ENCODE measurements at regions not wholly inside any gene's neighbourhood (a gene's known extent, or its start where the extent isn't known, plus 50 kb on each side); places are given as distances from the start of the nearest gene placed in this dataset.
A peak's percentile ranks its signal among the peaks of the same experiment; 100 is the strongest.
"Not testable (repeated sequence)": the region's sequence is repeated elsewhere in the genome, so short reads cannot be mapped to it uniquely, and the experiment has no call there.

DNA sequence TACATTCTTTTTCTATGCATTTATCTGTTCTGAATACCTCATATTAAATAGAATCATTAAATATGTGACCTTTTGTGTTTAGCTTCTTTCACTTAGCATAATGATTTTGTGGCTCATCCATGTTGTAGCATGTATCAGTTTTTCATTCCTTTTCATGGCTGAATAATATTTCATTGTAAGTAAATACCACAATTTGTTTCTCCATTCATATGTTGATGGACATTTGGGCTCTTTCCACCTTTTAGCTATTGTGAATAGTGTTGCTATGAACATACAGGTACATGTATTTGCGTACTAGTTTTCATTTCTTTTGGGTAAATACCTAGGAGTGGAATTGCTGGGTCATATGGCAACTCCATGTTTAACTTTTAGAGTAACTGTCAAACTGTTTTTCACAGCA is 85.1 kb downstream of the GNL3L start:
- DNase-seq (ENCODE audit: low spot score), result no peak

DNA sequence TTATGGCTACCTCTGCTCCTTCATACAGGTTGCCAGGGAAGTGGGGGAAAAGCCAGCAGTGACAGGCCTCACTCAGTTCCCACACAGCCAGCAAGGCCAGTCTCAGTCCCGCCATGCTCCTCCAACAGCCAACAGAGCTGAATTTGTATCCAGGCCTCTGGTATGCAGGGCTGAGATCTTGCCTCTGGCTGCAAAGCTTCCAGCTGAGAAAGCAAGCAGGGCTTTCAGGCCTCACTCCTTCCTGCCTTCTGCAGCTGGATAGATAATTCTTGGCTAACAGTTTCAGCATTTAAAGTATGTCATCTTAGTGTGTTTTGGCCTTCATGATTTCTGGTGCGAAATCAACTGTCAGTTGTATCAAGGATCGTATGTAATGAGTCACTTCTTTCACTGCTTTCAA is 103.6 kb downstream of the GNL3L start:
- DNase-seq (ENCODE audit: low spot score), result no peak

DNA sequence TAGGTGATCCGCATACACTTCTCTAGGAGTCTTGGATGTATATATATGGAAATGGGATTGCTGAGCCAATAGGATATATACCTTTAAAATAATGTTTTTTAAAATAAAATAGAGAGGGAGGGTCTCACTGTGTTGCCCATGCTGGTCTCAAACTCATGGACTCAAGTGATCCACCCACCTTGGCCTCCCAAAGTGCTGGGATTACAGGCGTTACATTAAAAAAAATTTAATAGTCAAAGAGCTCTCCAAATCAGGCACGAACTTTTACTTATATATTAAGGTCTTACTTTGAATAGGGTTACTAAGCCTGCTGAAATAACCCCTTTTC is 109.0 kb downstream of the GNL3L start:
- DNase-seq (ENCODE audit: low spot score), result no peak

DNA sequence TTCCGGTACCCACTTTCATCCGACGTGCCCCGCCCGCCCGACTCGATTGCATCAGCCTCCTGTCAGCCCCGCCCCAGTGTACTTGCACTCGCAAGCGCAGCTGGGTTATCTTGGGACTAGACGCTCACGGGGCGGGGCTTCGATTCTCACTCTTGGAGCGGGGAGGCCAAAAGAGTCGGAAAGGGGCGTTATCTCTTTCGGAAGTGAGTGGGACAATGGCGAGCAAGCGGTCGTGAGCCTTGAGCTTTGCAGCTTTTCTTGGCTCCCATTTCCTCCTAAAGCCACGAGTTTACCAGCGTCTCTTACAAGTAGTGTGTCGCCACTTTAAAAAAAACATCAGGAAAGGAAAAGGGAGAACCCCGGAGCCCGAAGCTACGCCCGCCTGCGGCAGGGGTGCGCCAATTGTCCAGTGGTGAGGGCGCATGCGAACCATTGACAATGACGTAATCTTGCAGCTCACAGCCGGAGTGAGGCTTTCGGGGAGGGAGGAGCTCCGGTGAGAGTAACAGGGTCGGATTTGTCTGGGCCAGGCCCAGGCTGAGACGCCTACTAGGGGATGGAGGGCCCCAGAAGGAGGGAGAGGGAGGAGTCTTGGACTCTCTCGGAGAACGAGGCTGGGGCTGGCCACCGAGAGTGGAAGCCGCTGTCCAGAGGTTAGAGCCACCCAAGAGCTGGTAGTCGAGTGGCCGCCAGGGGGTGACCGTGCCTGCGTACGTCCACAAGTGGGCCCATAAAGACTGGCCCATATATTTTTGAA is 109.5 kb downstream of the GNL3L start:
- peak; percentile 85 for DNase-seq (ENCODE audit: low spot score)

DNA sequence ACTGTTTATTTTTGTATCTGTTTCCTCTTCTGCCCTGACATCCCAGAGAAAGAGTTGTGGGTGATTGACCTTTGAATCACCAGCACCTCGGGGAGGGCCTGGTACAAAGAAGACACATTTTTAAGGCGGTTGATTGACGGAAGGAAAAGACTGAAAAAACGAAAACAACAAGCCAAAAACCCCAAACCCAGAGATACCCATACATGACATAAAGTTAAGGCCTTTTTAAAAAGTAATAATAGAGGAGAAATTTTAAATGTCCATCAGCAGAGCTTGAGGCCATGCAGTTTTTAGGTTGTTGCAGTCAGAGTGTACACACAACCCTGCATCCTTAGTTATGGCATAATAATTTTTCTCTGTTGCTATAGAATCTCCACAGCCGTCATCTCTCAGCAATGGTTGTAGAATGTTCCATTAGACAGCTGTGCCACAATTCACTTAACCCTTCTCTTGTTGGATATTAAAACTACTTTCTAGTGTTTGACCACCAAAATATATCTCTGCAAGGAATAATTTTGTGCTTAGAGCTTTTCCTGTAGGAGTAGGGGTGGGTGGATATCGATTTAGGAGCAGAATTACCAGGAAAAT is 110.2 kb downstream of the GNL3L start:
- no peak for DNase-seq (ENCODE audit: low spot score)

DNA sequence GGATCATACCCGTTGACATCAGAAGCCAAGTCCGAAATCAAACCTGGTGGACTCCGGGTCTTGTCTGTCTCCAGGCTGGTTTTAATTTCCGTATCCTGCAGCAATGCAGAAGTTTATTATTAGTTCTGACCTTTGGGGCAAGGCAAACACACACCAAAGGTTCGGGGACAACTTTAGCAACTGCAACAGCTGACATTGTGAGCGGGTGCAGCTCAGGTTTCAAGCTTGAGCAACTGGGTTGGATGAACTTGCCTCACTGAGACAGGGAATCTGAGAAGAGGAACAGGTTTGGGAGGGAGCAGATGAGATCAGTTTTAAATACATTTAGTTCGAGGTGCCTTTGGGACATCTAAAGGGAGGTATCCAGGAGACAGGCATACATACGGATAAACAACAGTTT is 110.7 kb downstream of the GNL3L start:
- DNase-seq (ENCODE audit: low spot score), result no peak

DNA sequence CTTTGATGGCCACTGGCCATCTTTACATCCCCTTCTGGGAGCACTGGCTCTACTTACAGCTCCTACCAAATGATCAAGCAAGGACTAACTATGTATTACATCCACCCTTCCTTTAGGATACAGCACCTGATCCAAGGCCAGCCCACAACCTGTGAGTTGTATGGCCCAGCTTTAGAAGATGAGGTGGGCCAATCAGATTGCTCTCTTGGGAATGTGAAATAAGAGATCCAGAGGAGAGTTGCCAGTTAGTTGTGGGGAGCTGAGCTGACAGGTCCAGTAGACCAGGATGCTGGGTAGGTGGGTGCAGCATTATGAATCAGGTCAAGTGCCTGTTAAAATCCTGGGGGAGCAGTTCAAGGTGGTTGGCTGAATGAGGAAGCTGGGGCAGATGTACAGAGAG is 111.5 kb downstream of the GNL3L start:
- DNase-seq (ENCODE audit: low spot score), result no peak

DNA sequence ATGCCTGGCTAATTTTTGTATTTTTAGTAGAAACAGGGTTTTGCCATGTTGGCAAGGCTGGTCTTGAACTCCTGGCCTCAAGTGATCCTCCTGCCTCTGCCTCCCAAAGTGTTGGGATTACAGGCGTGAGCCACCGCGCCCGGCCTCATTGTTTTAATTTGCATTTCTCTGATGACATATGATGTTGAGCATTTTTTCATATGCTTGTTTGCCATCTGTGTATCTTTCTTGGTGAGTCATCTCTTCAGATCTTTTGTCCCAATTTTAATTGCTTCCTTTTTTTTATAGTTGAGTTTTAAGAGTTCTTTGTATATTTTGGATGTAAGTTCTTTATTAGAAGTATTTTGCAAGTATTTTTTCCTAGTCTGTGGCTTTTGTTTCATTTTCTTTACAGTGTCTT is 117.6 kb downstream of the GNL3L start:
- DNase-seq (ENCODE audit: low spot score), result not testable (repeated sequence)

DNA sequence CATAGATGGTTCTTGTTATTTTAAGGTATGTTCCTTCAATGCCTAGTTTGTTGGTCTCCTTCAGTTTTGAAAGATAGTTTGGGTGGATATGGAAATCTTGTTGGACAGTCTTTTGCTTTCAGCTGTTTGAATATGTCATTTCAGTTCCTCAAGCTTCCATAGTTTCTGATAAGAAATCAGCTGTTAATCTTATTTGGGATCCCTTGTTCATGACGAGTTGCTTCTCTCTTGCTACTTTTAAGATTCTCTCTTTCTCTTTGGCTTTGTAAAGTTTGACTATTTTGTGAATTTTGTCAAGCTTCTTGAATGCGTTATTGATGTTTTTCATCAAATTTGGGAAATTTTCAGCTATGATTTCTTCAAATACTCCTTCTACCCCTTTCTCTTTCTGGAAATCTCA is 129.5 kb downstream of the GNL3L start:
- no peak for DNase-seq (ENCODE audit: low spot score)

DNA sequence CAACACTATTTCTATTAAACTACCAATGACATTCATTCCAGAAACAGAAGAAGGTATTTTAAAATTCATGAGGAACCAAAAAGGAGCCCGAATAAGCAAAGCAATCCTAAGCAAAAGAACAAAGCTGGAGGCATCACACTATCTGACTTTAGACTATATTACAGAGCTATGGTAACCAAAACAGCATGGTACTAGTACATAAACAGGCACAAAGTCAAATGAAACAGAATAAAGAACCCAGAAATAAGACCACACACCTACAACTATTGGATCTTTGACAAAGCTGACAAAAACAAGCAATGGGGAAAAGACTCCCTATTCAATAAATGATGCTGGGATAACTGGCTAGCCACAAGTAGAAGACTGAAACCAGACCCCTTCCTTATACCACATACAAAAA is 122.3 kb downstream of the ITIH6 start:
- no peak for DNase-seq (ENCODE audit: low spot score)

DNA sequence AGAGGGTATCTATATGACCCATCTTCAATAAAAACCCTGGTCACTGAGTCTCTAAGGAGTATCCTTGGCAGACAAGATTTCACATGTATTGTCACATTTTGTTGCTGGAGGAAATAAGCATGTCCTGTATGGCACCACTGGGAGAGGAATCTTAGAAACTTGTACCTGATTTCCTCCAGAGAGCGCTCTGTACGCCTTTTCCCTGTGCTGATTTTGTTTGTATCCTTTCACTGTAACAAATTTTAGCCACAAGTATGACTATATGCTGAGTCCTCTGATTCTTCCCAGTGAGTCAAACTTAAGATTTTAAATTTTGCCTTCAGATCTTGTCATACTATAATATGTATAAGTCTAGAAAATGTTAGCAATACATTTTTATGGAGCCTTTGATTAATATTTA is 102.8 kb downstream of the ITIH6 start:
- DNase-seq (ENCODE audit: low spot score), result no peak

DNA sequence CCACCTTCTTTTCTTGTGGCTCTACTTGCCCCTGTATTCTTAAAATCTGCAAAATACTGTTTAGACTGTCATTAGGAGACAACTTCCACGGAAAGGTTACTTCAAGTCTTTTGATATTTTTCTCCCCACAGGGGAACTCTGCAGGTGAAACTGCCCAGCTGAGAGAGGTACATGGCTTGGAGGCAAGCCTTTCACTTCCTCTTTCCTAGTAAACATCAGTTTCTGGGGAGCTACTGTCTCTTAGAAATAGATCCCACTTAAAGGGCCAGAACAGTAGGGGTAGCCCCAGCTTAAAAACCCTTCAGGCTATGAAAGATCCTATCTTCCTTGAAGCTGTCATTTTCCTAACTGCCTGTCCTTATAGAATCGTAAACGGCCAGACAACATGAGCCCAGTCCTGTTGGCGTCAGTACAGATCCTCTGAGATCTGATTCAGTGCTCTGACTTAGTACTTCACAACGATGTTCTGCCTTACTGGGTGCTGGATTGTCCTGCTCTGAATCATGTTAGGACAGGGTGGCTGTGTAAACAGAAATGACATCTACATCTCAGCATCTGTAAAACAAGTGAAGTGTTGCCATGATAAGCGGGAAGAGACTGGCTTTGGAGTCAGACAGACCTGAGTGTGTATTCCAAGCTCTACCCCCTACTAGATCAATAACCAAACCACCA is 102.1 kb downstream of the ITIH6 start:
- no peak for DNase-seq (ENCODE audit: low spot score)
